Muscle of leg (tissue), 3 donors: ENCODE measurements at regions not wholly inside any gene's neighbourhood (a gene's known extent, or its start where the extent isn't known, plus 50 kb on each side); places are given as distances from the start of the nearest gene placed in this dataset.

Source experiments
- DNase-seq: peaks from one replicate; pipeline ENCODE4 v3.0.0; 2013
- H3K27ac ChIP-seq: one replicate; pipeline ENCODE4 v1.5.1; 2013; ENCODE audit warnings: mild to moderate bottlenecking, low read length, control low read depth
- H3K27me3 ChIP-seq: one replicate; pipeline ENCODE4 v1.6.1; 2013; ENCODE audit warnings: low read length; ENCODE audit not compliant: control insufficient read depth, insufficient read depth
- H3K36me3 ChIP-seq: one replicate; pipeline ENCODE4 v1.6.1; 2013; ENCODE audit warnings: low read length; ENCODE audit not compliant: control insufficient read depth, insufficient read depth
- H3K4me1 ChIP-seq: one replicate; pipeline ENCODE4 v1.6.1; 2013; ENCODE audit warnings: low read length; ENCODE audit not compliant: control insufficient read depth, insufficient read depth
- H3K4me3 ChIP-seq: one replicate; pipeline ENCODE4 v1.5.1; 2013; ENCODE audit warnings: low read length, control low read depth
- H3K9me3 ChIP-seq: replicated peaks from 2 replicates; pipeline ENCODE4 v1.6.1; 2013; ENCODE audit warnings: low read depth, low read length; ENCODE audit not compliant: control insufficient read depth
- WGBS: methylation state at CpG from one replicate; pipeline ENCODE4 v1.1.5; 2013; ENCODE audit warnings: missing lambda C conversion rate; ENCODE audit not compliant: insufficient coverage; 5-methylcytosine and 5-hydroxymethylcytosine counted together

GRCh38 chr5:18754201-18754600 lies 1119.9 kb downstream of the TAF11L14 start:
- H3K36me3 ChIP-seq = no peaks in the 10 kb centered on the region
- H3K27ac ChIP-seq = no peak overlapping the region
- no peak overlapping the region for H3K4me3 ChIP-seq
- no CpG with 5 or more reads among the region's 3 CpGs for whole genome bisulfite sequencing
- DNase-seq = no peak
- H3K9me3 ChIP-seq = no peaks in the 10 kb centered on the region
- no peaks in the 10 kb centered on the region for H3K27me3 ChIP-seq
- no peaks in the 10 kb centered on the region for H3K4me1 ChIP-seq

- Histone ChIP-seq H3K36me3 (no peaks in the 10 kb centered on the region), H3K9me3 (no peaks in the 10 kb centered on the region), H3K27ac (no peak overlapping the region), H3K27me3 (no peaks in the 10 kb centered on the region), H3K4me3 (no peak overlapping the region), H3K4me1 (no peaks in the 10 kb centered on the region)
- WGBS = no CpG with 5 or more reads among the region's 1 CpG
- DNase-seq = no peak
Measured at GRCh38 chr5:18761801-18762200, 1127.5 kb downstream of the TAF11L14 start.

GRCh38 chr5:18764161-18764560 lies 1129.9 kb downstream of the TAF11L14 start:
- H3K27me3 ChIP-seq = no peaks in the 10 kb centered on the region
- no peak overlapping the region for H3K4me3 ChIP-seq
- DNase-seq = no peak
- H3K27ac ChIP-seq = no peak overlapping the region
- no peaks in the 10 kb centered on the region for H3K9me3 ChIP-seq
- no peaks in the 10 kb centered on the region for H3K36me3 ChIP-seq
- H3K4me1 ChIP-seq = no peaks in the 10 kb centered on the region

- H3K27ac ChIP-seq = no peak overlapping the region
- no peaks in the 10 kb centered on the region for H3K4me1 ChIP-seq
- H3K27me3 ChIP-seq = no peaks in the 10 kb centered on the region
- no CpG with 5 or more reads among the region's 2 CpGs for WGBS
- no peak for DNase-seq
- no peaks in the 10 kb centered on the region for H3K36me3 ChIP-seq
- no peaks in the 10 kb centered on the region for H3K9me3 ChIP-seq
- no peak overlapping the region for H3K4me3 ChIP-seq
Measured at GRCh38 chr5:18765304-18765703, 1131.0 kb downstream of the TAF11L14 start.

GRCh38 chr5:18771097-18771610 lies 1136.9 kb downstream of the TAF11L14 start:
- no peaks in the 10 kb centered on the region for H3K4me1 ChIP-seq
- no CpG with 5 or more reads among the region's 6 CpGs for WGBS
- no peak overlapping the region for H3K27ac ChIP-seq
- H3K27me3 ChIP-seq = no peaks in the 10 kb centered on the region
- H3K36me3 ChIP-seq = no peaks in the 10 kb centered on the region
- no peak for DNase-seq
- H3K4me3 ChIP-seq = no peak overlapping the region
- no peaks in the 10 kb centered on the region for H3K9me3 ChIP-seq

- no peak overlapping the region for H3K27ac ChIP-seq
- H3K4me1 ChIP-seq = no peaks in the 10 kb centered on the region
- WGBS = no CpG with 5 or more reads among the region's 4 CpGs
- H3K27me3 ChIP-seq = no peaks in the 10 kb centered on the region
- H3K9me3 ChIP-seq = no peaks in the 10 kb centered on the region
- H3K36me3 ChIP-seq = no peaks in the 10 kb centered on the region
- H3K4me3 ChIP-seq = no peak overlapping the region
- DNase-seq = peak; percentile 16
Measured at GRCh38 chr5:18772475-18772874, 1138.2 kb downstream of the TAF11L14 start.

GRCh38 chr5:18778225-18778624 lies 1144.0 kb downstream of the TAF11L14 start:
- H3K36me3 ChIP-seq = no peaks in the 10 kb centered on the region
- DNase-seq = no peak
- H3K4me3 ChIP-seq = no peak overlapping the region
- no peak overlapping the region for H3K27ac ChIP-seq
- no peaks in the 10 kb centered on the region for H3K27me3 ChIP-seq
- peaks cover 3% of the 10 kb centered on the region for H3K9me3 ChIP-seq
- 83% methylated on average over 1 of the region's 1 CpG for WGBS
- H3K4me1 ChIP-seq = no peaks in the 10 kb centered on the region

GRCh38 chr5:18789218-18789998 lies 1155.1 kb downstream of the TAF11L14 start:
- Histone ChIP-seq H3K36me3 (no peaks in the 10 kb centered on the region), H3K4me3 (no peak overlapping the region), H3K9me3 (no peaks in the 10 kb centered on the region), H3K4me1 (no peaks in the 10 kb centered on the region), H3K27ac (no peak overlapping the region), H3K27me3 (no peaks in the 10 kb centered on the region)
- DNase-seq = no peak
- no CpG with 5 or more reads among the region's 1 CpG for WGBS

GRCh38 chr5:18792145-18792544 lies 1157.9 kb downstream of the TAF11L14 start:
- WGBS = 90% methylated on average over 6 of the region's 6 CpGs
- no peaks in the 10 kb centered on the region for H3K27me3 ChIP-seq
- H3K27ac ChIP-seq = no peak overlapping the region
- no peak overlapping the region for H3K4me3 ChIP-seq
- DNase-seq = no peak
- H3K4me1 ChIP-seq = no peaks in the 10 kb centered on the region
- H3K36me3 ChIP-seq = no peaks in the 10 kb centered on the region
- no peaks in the 10 kb centered on the region for H3K9me3 ChIP-seq

- H3K27ac ChIP-seq = no peak overlapping the region
- no peaks in the 10 kb centered on the region for H3K9me3 ChIP-seq
- WGBS = 50% methylated on average over 3 of the region's 5 CpGs
- no peak overlapping the region for H3K4me3 ChIP-seq
- no peaks in the 10 kb centered on the region for H3K4me1 ChIP-seq
- DNase-seq = no peak
- no peaks in the 10 kb centered on the region for H3K27me3 ChIP-seq
- no peaks in the 10 kb centered on the region for H3K36me3 ChIP-seq
Measured at GRCh38 chr5:18797222-18797621, 1163.0 kb downstream of the TAF11L14 start.

GRCh38 chr5:18798058-18798457 lies 1163.8 kb downstream of the TAF11L14 start:
- WGBS = no CpG with 5 or more reads among the region's 3 CpGs
- H3K27ac ChIP-seq = no peak overlapping the region
- H3K9me3 ChIP-seq = no peaks in the 10 kb centered on the region
- no peaks in the 10 kb centered on the region for H3K27me3 ChIP-seq
- no peak for DNase-seq
- H3K36me3 ChIP-seq = no peaks in the 10 kb centered on the region
- no peak overlapping the region for H3K4me3 ChIP-seq
- no peaks in the 10 kb centered on the region for H3K4me1 ChIP-seq
